ENCODE measurements at regions not wholly inside any gene's neighbourhood (a gene's known extent, or its start where the extent isn't known, plus 50 kb on each side); places are given as distances from the start of the nearest gene placed in this dataset.

GRCh38 chr2:104429639-104430358 is 424.1 kb upstream of the POU3F3 start:
- TF ChIP-seq EHF (CRISPR knock-in tag; IDR thresholded peaks at IDR 0.05) (no peak), CHD4 (IDR thresholded peaks at IDR 0.05; ENCODE audit: borderline replicate concordance) (no peak), POLR2A (IDR thresholded peaks at IDR 0.05; ENCODE audit: low read length) (no peak), NPAS2 (CRISPR knock-in tag; IDR thresholded peaks at IDR 0.05; ENCODE audit: borderline replicate concordance) (no peak), POLR2AphosphoS2 (conservative IDR thresholded peaks at IDR 0.05; ENCODE audit: low read length) (no peak), CTCF (IDR thresholded peaks at IDR 0.05) (no peak), TP53 (CRISPR knock-in tag; IDR thresholded peaks at IDR 0.05) (no peak), EP300 (IDR thresholded peaks at IDR 0.05) (no peak), JUN (IDR thresholded peaks at IDR 0.05) (no peak), HES2 (IDR thresholded peaks at IDR 0.05) (no peak), SREBF2 (IDR thresholded peaks at IDR 0.05) (no peak), RFX5 (IDR thresholded peaks at IDR 0.05) (no peak), CBX2 (IDR thresholded peaks at IDR 0.05; ENCODE audit: borderline replicate concordance, low read depth) (no peak)
